GM10248 (cell line): ENCODE measurements at regions not wholly inside any gene's neighbourhood (a gene's known extent, or its start where the extent isn't known, plus 50 kb on each side); places are given as distances from the start of the nearest gene placed in this dataset.
A peak's percentile ranks its signal among the peaks of the same experiment; 100 is the strongest.

Experiments
- CTCF ChIA-PET: fragments of 300-600 bp; sonication (Branson Sonifier 250); formaldehyde crosslinking; extraction: SDS; loops from one replicate; lab custom pipeline; 2021; ENCODE audit warnings: antibody characterized with exemption; lab: Yijun Ruan, JAX
- POLR2A ChIA-PET: fragments of 350-650 bp; sonication (Branson Sonifier 250); formaldehyde crosslinking; extraction: SDS; loops from one replicate; lab custom pipeline; 2020; ENCODE audit warnings: antibody characterized with exemption; lab: Yijun Ruan, JAX
- DNase-seq: peaks from one replicate; pipeline ENCODE4 v3.0.0; 2012; ENCODE audit errors: extremely low spot score
- TF ChIP-seq, protein P1 (sequence below): IDR thresholded peaks from 2 replicates; pipeline ENCODE4 v1.5.1; 2012; ENCODE audit warnings: mild to moderate bottlenecking, low read depth; ENCODE audit errors: extremely low read depth, missing control alignments, control extremely low read depth

DNA sequence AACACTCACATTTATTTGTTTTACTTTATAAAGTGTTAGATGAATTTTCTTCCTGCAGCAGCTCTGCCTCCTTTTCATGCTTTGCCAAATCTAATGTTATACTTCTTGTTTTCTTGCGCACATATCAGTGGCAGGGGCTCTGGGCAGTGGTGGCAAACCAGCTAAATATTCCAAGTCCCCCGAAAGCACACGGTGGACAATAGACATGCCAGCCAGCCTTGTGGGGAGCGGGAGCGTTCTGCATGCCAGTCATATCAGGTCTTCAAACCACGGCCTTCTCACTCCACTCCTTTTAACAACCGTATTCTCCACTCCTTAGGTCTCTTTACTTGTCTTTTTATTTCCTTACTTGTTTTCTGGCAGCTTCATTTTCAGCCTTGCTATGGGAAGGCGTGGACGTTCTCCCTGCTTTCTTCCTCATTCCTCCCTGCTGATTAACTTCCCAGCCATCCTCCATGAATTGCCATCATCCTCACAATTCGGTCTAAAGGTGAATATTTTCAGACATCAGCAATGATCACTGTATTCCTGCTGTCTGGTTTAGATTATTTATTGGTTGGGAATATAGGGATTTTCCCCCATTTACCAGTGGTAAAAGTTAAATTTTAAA lies 77.1 kb upstream of the WASF3 start:
- no peak for DNase-seq
- ChIA-PET POLR2A (no interaction called here), CTCF (interaction anchor here (1.3 to 1.5 kb wide), 3 partner anchors 16 to 295 kb away, joined by 3 to 8 read pairs (median 6); no protein-coding TSS in a partner anchor)
- TF ChIP-seq, protein P1, sequence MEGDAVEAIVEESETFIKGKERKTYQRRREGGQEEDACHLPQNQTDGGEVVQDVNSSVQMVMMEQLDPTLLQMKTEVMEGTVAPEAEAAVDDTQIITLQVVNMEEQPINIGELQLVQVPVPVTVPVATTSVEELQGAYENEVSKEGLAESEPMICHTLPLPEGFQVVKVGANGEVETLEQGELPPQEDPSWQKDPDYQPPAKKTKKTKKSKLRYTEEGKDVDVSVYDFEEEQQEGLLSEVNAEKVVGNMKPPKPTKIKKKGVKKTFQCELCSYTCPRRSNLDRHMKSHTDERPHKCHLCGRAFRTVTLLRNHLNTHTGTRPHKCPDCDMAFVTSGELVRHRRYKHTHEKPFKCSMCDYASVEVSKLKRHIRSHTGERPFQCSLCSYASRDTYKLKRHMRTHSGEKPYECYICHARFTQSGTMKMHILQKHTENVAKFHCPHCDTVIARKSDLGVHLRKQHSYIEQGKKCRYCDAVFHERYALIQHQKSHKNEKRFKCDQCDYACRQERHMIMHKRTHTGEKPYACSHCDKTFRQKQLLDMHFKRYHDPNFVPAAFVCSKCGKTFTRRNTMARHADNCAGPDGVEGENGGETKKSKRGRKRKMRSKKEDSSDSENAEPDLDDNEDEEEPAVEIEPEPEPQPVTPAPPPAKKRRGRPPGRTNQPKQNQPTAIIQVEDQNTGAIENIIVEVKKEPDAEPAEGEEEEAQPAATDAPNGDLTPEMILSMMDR = no peak

DNA sequence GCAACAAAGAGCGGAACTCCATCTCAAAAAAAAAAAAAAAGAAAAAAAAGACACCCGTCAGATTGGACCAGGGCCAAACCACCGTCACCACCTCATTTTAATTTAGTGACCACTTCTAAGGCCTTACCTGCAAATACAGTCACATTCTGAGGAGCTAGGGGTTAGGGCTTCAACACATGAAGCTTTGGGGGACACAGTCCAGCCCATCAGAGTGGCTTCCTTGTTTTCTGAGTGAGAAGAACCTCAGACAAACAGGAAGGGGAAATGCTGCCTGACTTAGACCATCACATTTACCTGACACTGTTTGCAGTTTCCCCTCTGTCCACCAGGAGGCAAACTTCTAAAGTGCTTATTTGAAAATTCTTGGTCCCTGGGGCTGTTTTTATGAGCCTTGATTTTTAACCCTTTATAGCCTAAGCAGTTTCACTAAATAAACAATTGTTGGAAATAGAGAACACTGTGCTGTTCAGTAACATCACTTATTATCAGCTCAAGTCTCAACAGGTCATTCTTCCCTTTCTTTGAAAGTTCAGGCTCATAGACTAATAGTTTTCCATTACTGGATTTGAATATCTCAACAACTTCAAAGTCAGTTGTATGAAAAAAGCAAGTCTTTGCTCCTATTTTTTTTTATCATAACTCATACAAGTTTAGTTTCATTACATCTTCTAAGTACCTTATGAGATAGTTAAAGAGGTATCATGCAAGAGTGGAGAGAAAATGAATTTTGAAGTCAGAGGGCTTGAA lies 74.9 kb upstream of the WASF3 start:
- TF ChIP-seq, protein P1 = peak; percentile 82
- CTCF ChIA-PET = interaction anchor here (0.6 to 2.1 kb wide), 13 partner anchors 8 to 303 kb away, joined by 3 to 14 read pairs (median 4); no protein-coding TSS in a partner anchor
- peak; percentile 79 for DNase-seq
- POLR2A ChIA-PET = no interaction called here

DNA sequence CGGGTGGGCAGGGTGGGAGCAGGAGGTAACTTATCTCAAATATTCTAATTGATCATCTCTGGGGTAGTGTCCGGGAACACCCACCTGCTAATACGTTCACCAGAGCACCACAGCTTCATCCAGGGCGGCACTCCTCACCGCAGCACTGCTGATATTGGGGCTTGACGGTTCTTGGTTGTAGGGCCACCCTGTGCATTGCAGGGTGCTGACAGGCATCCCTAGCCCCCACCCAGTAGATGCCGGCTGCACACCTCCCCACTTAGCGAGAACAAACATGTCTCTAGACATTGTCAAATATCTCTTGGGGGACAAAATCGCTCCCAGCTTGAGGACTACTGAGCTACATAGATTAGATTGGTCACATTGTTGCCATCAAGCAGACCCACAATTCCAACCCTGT lies 73.9 kb upstream of the WASF3 start:
- ChIA-PET POLR2A (no interaction called here), CTCF (interaction anchor here (0.6 to 2.1 kb wide), 10 partner anchors 9 to 300 kb away, joined by 3 to 14 read pairs (median 5); no protein-coding TSS in a partner anchor)
- DNase-seq = no peak
- TF ChIP-seq, protein P1 = no peak

DNA sequence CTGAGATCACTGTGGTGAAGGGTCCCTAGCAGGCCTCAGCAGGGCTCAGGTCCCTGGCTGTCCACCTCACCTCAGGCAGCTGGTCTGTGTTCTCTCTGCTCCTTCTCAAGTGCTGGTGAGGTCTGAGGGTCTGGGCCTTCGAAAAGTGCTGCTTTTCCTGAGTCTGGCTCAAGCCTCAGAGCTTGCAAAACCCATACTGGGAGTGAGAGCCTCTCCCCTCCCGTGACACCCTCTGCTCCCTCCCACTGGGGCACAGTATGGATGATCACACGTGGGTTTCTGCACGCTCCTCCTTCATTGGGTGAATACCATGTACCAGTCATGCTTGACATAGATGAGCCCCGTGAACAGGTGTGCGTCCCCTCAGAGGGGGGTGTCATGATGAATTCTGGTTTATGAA lies 73.3 kb upstream of the WASF3 start:
- CTCF ChIA-PET = interaction anchor here (1.3 to 2.1 kb wide), 5 partner anchors 10 to 299 kb away, joined by 4 to 14 read pairs (median 6); no protein-coding TSS in a partner anchor
- TF ChIP-seq, protein P1 = no peak
- no peak for DNase-seq
- POLR2A ChIA-PET = no interaction called here

DNA sequence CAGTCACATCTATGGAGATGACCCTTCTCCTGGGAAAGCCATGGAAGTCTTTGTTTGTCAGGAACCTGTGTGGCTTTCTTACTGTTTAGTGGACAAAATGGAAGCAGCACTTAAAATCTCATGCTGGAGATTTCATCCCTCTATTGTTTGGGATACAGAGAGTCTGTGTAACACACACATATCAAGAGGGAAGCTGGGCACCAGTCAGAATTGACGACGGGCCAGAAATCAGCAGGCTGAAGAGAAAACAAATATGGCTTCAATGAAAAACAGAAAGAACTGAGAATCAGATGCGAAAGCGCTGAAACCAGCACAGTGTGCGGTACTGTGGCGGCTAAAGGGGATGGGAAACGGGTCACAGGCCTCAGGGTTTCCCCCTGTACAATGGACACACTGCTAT lies 72.2 kb upstream of the WASF3 start:
- TF ChIP-seq, protein P1 = no peak
- POLR2A ChIA-PET = no interaction called here
- no peak for DNase-seq
- CTCF ChIA-PET = no interaction called here

DNA sequence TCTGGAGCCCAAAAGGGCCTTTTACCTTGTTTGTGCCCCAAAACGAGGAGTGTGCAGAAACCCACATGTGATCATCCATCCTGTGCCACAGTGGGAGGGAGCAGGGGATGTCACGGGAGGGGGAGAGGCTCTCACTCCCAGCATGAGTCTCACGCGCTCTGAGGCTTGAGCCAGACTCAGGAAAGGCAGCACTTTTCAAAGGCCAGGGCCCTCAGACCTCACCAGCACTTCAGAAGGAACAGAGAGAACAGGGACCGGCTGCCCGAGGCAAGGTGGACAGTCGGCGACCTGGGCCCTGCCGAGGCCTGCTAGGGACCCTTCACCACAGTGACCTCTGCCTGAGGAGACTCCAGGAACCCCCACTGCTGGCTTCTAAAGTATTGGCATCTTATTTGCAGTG lies 71.7 kb upstream of the WASF3 start:
- ChIA-PET POLR2A (no interaction called here), CTCF (interaction anchor here (1.8 kb wide), 1 partner anchor 11 kb away, joined by 5 read pairs; no protein-coding TSS in a partner anchor)
- DNase-seq = no peak
- TF ChIP-seq, protein P1 = no peak
